Karpas-422 (cell line): ENCODE measurements at regions not wholly inside any gene's neighbourhood (a gene's known extent, or its start where the extent isn't known, plus 50 kb on each side); places are given as distances from the start of the nearest gene placed in this dataset.
"Not testable (repeated sequence)": the region's sequence is repeated elsewhere in the genome, so short reads cannot be mapped to it uniquely, and the experiment has no call there.

Source experiments
- DNase-seq: peaks from one replicate; pipeline ENCODE4 v3.0.0-alpha.2; 2015
- H2AFZ ChIP-seq: fragments of 200-600 bp; sonication (generic); 2 replicates; pipeline ENCODE4 v1.6.1; 2014; ENCODE audit warnings: antibody characterized with exemption, low read length, mixed read lengths
- H3K27ac ChIP-seq: fragments of 200-600 bp; sonication (generic); 2 replicates; pipeline ENCODE4 v1.5.1; 2014; ENCODE audit warnings: mild to moderate bottlenecking, low read length, moderate library complexity
- H3K27me3 ChIP-seq: fragments of 200-600 bp; sonication (generic); 2 replicates; pipeline ENCODE4 v1.6.1; 2014; ENCODE audit warnings: low read length, mixed read lengths
- H3K36me3 ChIP-seq: fragments of 200-600 bp; sonication (generic); 2 replicates; pipeline ENCODE4 v1.6.1; 2014; ENCODE audit warnings: low read length, mixed read lengths; ENCODE audit not compliant: insufficient read depth
- H3K4me1 ChIP-seq: fragments of 200-600 bp; sonication (generic); 2 replicates; pipeline ENCODE4 v1.6.1; 2014; ENCODE audit warnings: mild to moderate bottlenecking, low read length, mixed read lengths
- H3K4me2 ChIP-seq: fragments of 200-600 bp; sonication (generic); 2 replicates; pipeline ENCODE4 v1.6.1; 2014; ENCODE audit warnings: low read length, low read depth, mild to moderate bottlenecking; ENCODE audit not compliant: poor library complexity, severe bottlenecking
- H3K4me3 ChIP-seq: fragments of 200-600 bp; sonication (generic); 2 replicates; pipeline ENCODE4 v1.5.1; 2014; ENCODE audit warnings: mild to moderate bottlenecking, antibody characterized with exemption, low read length, mixed read lengths
- H3K79me2 ChIP-seq: fragments of 200-600 bp; sonication (generic); 2 replicates; pipeline ENCODE4 v1.6.1; 2014; ENCODE audit warnings: mild to moderate bottlenecking, low read length, mixed read lengths
- H3K9ac ChIP-seq: fragments of 200-600 bp; sonication (generic); 2 replicates; pipeline ENCODE4 v1.6.0; 2014; ENCODE audit warnings: low read length
- H3K9me2 ChIP-seq: fragments of 200-600 bp; sonication (generic), shearing (Covaris generic); replicated peaks from 2 replicates; pipeline ENCODE4 v1.6.0; 2014; ENCODE audit warnings: mild to moderate bottlenecking, low read length, moderate library complexity; ENCODE audit not compliant: insufficient read depth
- H3K9me3 ChIP-seq: fragments of 300-700, 200-600 bp; sonication (generic); 2 replicates; pipeline ENCODE4 v1.6.1; 2014; ENCODE audit warnings: low read length, mixed read lengths
- H4K20me1 ChIP-seq: fragments of 200-600 bp; sonication (generic); 2 replicates; pipeline ENCODE4 v1.6.1; 2014; ENCODE audit warnings: mild to moderate bottlenecking, antibody characterized with exemption, low read length, low read depth; ENCODE audit not compliant: insufficient read depth

GRCh38 chr3:103847081-103848062 is 1412.6 kb downstream of the ZPLD1 start:
- Histone ChIP-seq H3K27ac (no peak overlapping the region), H2AFZ (no peak overlapping the region), H3K4me2 (no peak overlapping the region), H3K36me3 (no peaks in the 10 kb centered on the region), H3K27me3 (no peaks in the 10 kb centered on the region), H3K4me1 (no peaks in the 10 kb centered on the region), H3K9me3 (peaks cover 25% of the 10 kb centered on the region), H3K79me2 (no peaks in the 10 kb centered on the region), H3K4me3 (no peak overlapping the region), H4K20me1 (no peaks in the 10 kb centered on the region), H3K9ac (no peak overlapping the region), H3K9me2 (no peaks in the 10 kb centered on the region)
- no peak for DNase-seq

- no peak overlapping the region for H3K9ac ChIP-seq
- H3K27me3 ChIP-seq = no peaks in the 10 kb centered on the region
- peaks cover 25% of the 10 kb centered on the region; the same call in 1 of the 2 replicates for H3K9me3 ChIP-seq
- H4K20me1 ChIP-seq = no peaks in the 10 kb centered on the region
- H3K4me3 ChIP-seq = no peak overlapping the region
- H2AFZ ChIP-seq = no peak overlapping the region
- H3K4me2 ChIP-seq = no peak overlapping the region
- H3K79me2 ChIP-seq = no peaks in the 10 kb centered on the region
- H3K27ac ChIP-seq = no peak overlapping the region
- no peaks in the 10 kb centered on the region for H3K36me3 ChIP-seq
- H3K9me2 ChIP-seq = no peaks in the 10 kb centered on the region
- no peaks in the 10 kb centered on the region for H3K4me1 ChIP-seq
- no peak for DNase-seq
Measured at GRCh38 chr3:103851793-103852192, 1417.0 kb downstream of the ZPLD1 start.

- Histone ChIP-seq H3K27me3 (no peaks in the 10 kb centered on the region), H3K4me1 (no peaks in the 10 kb centered on the region), H3K9me3 (peaks cover 21% of the 10 kb centered on the region), H3K27ac (no peak overlapping the region), H3K9me2 (no peaks in the 10 kb centered on the region), H3K79me2 (no peaks in the 10 kb centered on the region), H3K9ac (no peak overlapping the region), H3K36me3 (no peaks in the 10 kb centered on the region), H3K4me3 (no peak overlapping the region), H2AFZ (no peak overlapping the region), H3K4me2 (no peak overlapping the region), H4K20me1 (no peaks in the 10 kb centered on the region)
- no peak for DNase-seq
Measured at GRCh38 chr3:103862415-103862814, 1427.6 kb downstream of the ZPLD1 start.

- Histone ChIP-seq H4K20me1 (no peaks in the 10 kb centered on the region), H2AFZ (no peak overlapping the region), H3K79me2 (no peaks in the 10 kb centered on the region), H3K27me3 (no peaks in the 10 kb centered on the region), H3K9me2 (no peaks in the 10 kb centered on the region), H3K4me2 (no peak overlapping the region), H3K27ac (no peak overlapping the region), H3K4me1 (no peaks in the 10 kb centered on the region), H3K9me3 (peaks cover 21% of the 10 kb centered on the region), H3K9ac (no peak overlapping the region), H3K36me3 (no peaks in the 10 kb centered on the region), H3K4me3 (no peak overlapping the region)
- DNase-seq = no peak
Measured at GRCh38 chr3:103863381-103863780, 1428.6 kb downstream of the ZPLD1 start.

GRCh38 chr3:103866113-103866512 is 1431.3 kb downstream of the ZPLD1 start:
- H3K4me1 ChIP-seq = no peaks in the 10 kb centered on the region
- no peak overlapping the region for H3K4me2 ChIP-seq
- DNase-seq = no peak
- peaks cover 19% of the 10 kb centered on the region for H3K9me3 ChIP-seq
- no peaks in the 10 kb centered on the region for H3K27me3 ChIP-seq
- H2AFZ ChIP-seq = no peak overlapping the region
- no peaks in the 10 kb centered on the region for H3K79me2 ChIP-seq
- H4K20me1 ChIP-seq = no peaks in the 10 kb centered on the region
- H3K27ac ChIP-seq = no peak overlapping the region
- H3K36me3 ChIP-seq = no peaks in the 10 kb centered on the region
- no peaks in the 10 kb centered on the region for H3K9me2 ChIP-seq
- no peak overlapping the region for H3K4me3 ChIP-seq
- no peak overlapping the region for H3K9ac ChIP-seq

GRCh38 chr3:103873021-103873420 is 1438.2 kb downstream of the ZPLD1 start:
- no peak overlapping the region for H3K27ac ChIP-seq
- peaks cover 7% of the 10 kb centered on the region for H3K9me3 ChIP-seq
- no peak for DNase-seq
- no peak overlapping the region for H3K9ac ChIP-seq
- H2AFZ ChIP-seq = no peak overlapping the region
- no peaks in the 10 kb centered on the region for H3K4me1 ChIP-seq
- no peaks in the 10 kb centered on the region for H3K27me3 ChIP-seq
- no peak overlapping the region for H3K4me3 ChIP-seq
- no peak overlapping the region for H3K4me2 ChIP-seq
- H3K36me3 ChIP-seq = no peaks in the 10 kb centered on the region
- H3K9me2 ChIP-seq = no peaks in the 10 kb centered on the region
- no peaks in the 10 kb centered on the region for H3K79me2 ChIP-seq
- no peaks in the 10 kb centered on the region for H4K20me1 ChIP-seq

- no peak for DNase-seq
Measured at GRCh38 chr3:103873897-103874545, 1439.2 kb downstream of the ZPLD1 start.

GRCh38 chr3:103881809-103882208 is 1447.0 kb downstream of the ZPLD1 start:
- H3K79me2 ChIP-seq, H4K20me1 ChIP-seq, H3K27ac ChIP-seq, H3K4me3 ChIP-seq, H3K9me2 ChIP-seq, H3K9me3 ChIP-seq, DNase-seq, H3K9ac ChIP-seq, H3K36me3 ChIP-seq, H3K4me2 ChIP-seq, H3K27me3 ChIP-seq, H2AFZ ChIP-seq, H3K4me1 ChIP-seq: not testable (repeated sequence)

More at GRCh38 chr3:103873897-103874545, 1439.2 kb downstream of the ZPLD1 start:
- H3K79me2 ChIP-seq = no peaks in the 10 kb centered on the region
- H4K20me1 ChIP-seq = no peaks in the 10 kb centered on the region
- no peaks in the 10 kb centered on the region for H3K27me3 ChIP-seq
- H3K4me2 ChIP-seq = no peak overlapping the region
- no peak overlapping the region for H3K27ac ChIP-seq
- H3K9ac ChIP-seq = no peak overlapping the region
- no peaks in the 10 kb centered on the region for H3K36me3 ChIP-seq
- H3K9me3 ChIP-seq = peaks cover 6% of the 10 kb centered on the region
- no peaks in the 10 kb centered on the region for H3K4me1 ChIP-seq
- H3K4me3 ChIP-seq = no peak overlapping the region
- no peak overlapping the region for H2AFZ ChIP-seq
- H3K9me2 ChIP-seq = no peaks in the 10 kb centered on the region
